NT2/D1 (cell line): ENCODE measurements at regions not wholly inside any gene's neighbourhood (a gene's known extent, or its start where the extent isn't known, plus 50 kb on each side); places are given as distances from the start of the nearest gene placed in this dataset.

Source experiments
- DNase-seq: peaks from one replicate; pipeline ENCODE4 v3.0.0-alpha.2; 2011; ENCODE audit warnings: low read depth, low spot score
- H3K27me3 ChIP-seq: 2 replicates; pipeline ENCODE4 v1.6.0; 2011; ENCODE audit warnings: mild to moderate bottlenecking; ENCODE audit not compliant: insufficient read length, insufficient read depth
- H3K36me3 ChIP-seq: 2 replicates; pipeline ENCODE4 v1.6.1; 2011; ENCODE audit warnings: mild to moderate bottlenecking, low read length, mixed read lengths; ENCODE audit not compliant: insufficient read depth, insufficient read length
- H3K4me1 ChIP-seq: 2 replicates; pipeline ENCODE4 v1.5.1; 2011; ENCODE audit not compliant: insufficient read depth, insufficient read length
- H3K4me3 ChIP-seq: 2 replicates; pipeline ENCODE4 v1.5.1; 2011; ENCODE audit warnings: low read depth; ENCODE audit not compliant: insufficient read length
- H3K9ac ChIP-seq: 2 replicates; pipeline ENCODE4 v1.6.0; 2011; ENCODE audit warnings: low read depth; ENCODE audit not compliant: insufficient read length
- H3K9me3 ChIP-seq: 2 replicates; pipeline ENCODE4 v1.5.1; 2011; ENCODE audit warnings: mild to moderate bottlenecking, low read length; ENCODE audit not compliant: insufficient read depth
- SUZ12 ChIP-seq: IDR thresholded peaks from 2 replicates; pipeline ENCODE4 v1.6.1; 2011; ENCODE audit not compliant: insufficient read length, insufficient read depth; ENCODE audit errors: extremely low read depth
- YY1 ChIP-seq: IDR thresholded peaks from 2 replicates; pipeline ENCODE4 v1.6.1; 2011; ENCODE audit not compliant: insufficient read length, insufficient read depth
- ZNF274 ChIP-seq: IDR thresholded peaks from 2 replicates; pipeline ENCODE4 v1.6.1; 2011; ENCODE audit warnings: mild to moderate bottlenecking, low read depth, low read length

- TF ChIP-seq YY1 (no peak), SUZ12 (no peak), ZNF274 (no peak)
- no peak for DNase-seq
Observed at GRCh38 chr16:63697736-63698135, 1424.1 kb downstream of the CDH11 start.

GRCh38 chr16:63695347-63695746 is 1426.5 kb downstream of the CDH11 start:
- TF ChIP-seq YY1 = no peak
- TF ChIP-seq ZNF274 = no peak
- no peak for TF ChIP-seq SUZ12
- Histone ChIP-seq H3K36me3 (no peaks in the 10 kb centered on the region), H3K27me3 (no peaks in the 10 kb centered on the region), H3K9me3 (no peaks in the 10 kb centered on the region), H3K4me1 (no peaks in the 10 kb centered on the region), H3K9ac (no peak overlapping the region), H3K4me3 (no peak overlapping the region)
- no peak for DNase-seq

More at GRCh38 chr16:63697736-63698135, 1424.1 kb downstream of the CDH11 start:
- Histone ChIP-seq H3K4me3 (no peak overlapping the region), H3K9ac (no peak overlapping the region), H3K36me3 (no peaks in the 10 kb centered on the region), H3K27me3 (no peaks in the 10 kb centered on the region), H3K4me1 (no peaks in the 10 kb centered on the region), H3K9me3 (no peaks in the 10 kb centered on the region)

GRCh38 chr16:63690961-63691360 is 1430.9 kb downstream of the CDH11 start:
- Histone ChIP-seq H3K9me3 (no peaks in the 10 kb centered on the region), H3K4me3 (no peak overlapping the region), H3K36me3 (no peaks in the 10 kb centered on the region), H3K9ac (no peak overlapping the region), H3K4me1 (no peaks in the 10 kb centered on the region), H3K27me3 (no peaks in the 10 kb centered on the region)
- no peak for DNase-seq
- no peak for TF ChIP-seq SUZ12
- no peak for TF ChIP-seq YY1
- TF ChIP-seq ZNF274 = no peak

GRCh38 chr16:63690267-63690666 is 1431.6 kb downstream of the CDH11 start:
- Histone ChIP-seq H3K9ac (no peak overlapping the region), H3K4me3 (no peak overlapping the region), H3K27me3 (no peaks in the 10 kb centered on the region), H3K36me3 (no peaks in the 10 kb centered on the region), H3K9me3 (no peaks in the 10 kb centered on the region), H3K4me1 (no peaks in the 10 kb centered on the region)
- TF ChIP-seq ZNF274 (no peak), SUZ12 (no peak), YY1 (no peak)
- no peak for DNase-seq

GRCh38 chr16:63689068-63689467 is 1432.8 kb downstream of the CDH11 start:
- Histone ChIP-seq H3K9ac (no peak overlapping the region), H3K9me3 (no peaks in the 10 kb centered on the region), H3K4me1 (no peaks in the 10 kb centered on the region), H3K36me3 (no peaks in the 10 kb centered on the region), H3K4me3 (no peak overlapping the region), H3K27me3 (no peaks in the 10 kb centered on the region)
- no peak for DNase-seq
- TF ChIP-seq YY1 (no peak), ZNF274 (no peak), SUZ12 (no peak)

- no peak overlapping the region for H3K4me3 ChIP-seq
- TF ChIP-seq SUZ12 = no peak
- TF ChIP-seq ZNF274 = no peak
- no peak for TF ChIP-seq YY1
- H3K4me1 ChIP-seq = no peaks in the 10 kb centered on the region
- no peaks in the 10 kb centered on the region for H3K36me3 ChIP-seq
- H3K9ac ChIP-seq = no peak overlapping the region
- no peaks in the 10 kb centered on the region for H3K27me3 ChIP-seq
- DNase-seq = peak; percentile 3
- H3K9me3 ChIP-seq = no peaks in the 10 kb centered on the region
Observed at GRCh38 chr16:63684149-63685101, 1437.4 kb downstream of the CDH11 start.

- H3K27me3 ChIP-seq = no peaks in the 10 kb centered on the region
- TF ChIP-seq SUZ12 (no peak), YY1 (no peak), ZNF274 (no peak)
- H3K36me3 ChIP-seq = no peaks in the 10 kb centered on the region
- H3K4me1 ChIP-seq = no peaks in the 10 kb centered on the region
- H3K9ac ChIP-seq = no peak overlapping the region
- DNase-seq = no peak
- H3K4me3 ChIP-seq = no peak overlapping the region
- H3K9me3 ChIP-seq = no peaks in the 10 kb centered on the region
Observed at GRCh38 chr16:63682844-63683243, 1439.0 kb downstream of the CDH11 start.
